CD14-positive monocyte (primary cell): ENCODE measurements at regions not wholly inside any gene's neighbourhood (a gene's known extent, or its start where the extent isn't known, plus 50 kb on each side); places are given as distances from the start of the nearest gene placed in this dataset.

ENCODE experiments used
- DNase-seq, 3 donors: peaks; one replicate each; pipeline ENCODE4 v3.0.0-alpha.2; 2011 to 2022
- H2AFZ ChIP-seq: 2 replicates; pipeline ENCODE4 v1.6.0; 2012; ENCODE audit warnings: mild to moderate bottlenecking, low read depth, low read length, inconsistent platforms; ENCODE audit not compliant: insufficient read depth, poor library complexity, severe bottlenecking
- H3K27ac ChIP-seq, 2 donors: 1 replicate in 1 of 2; 2 replicates in 1 of 2; pipeline ENCODE4 v1.5.1; 2012 to 2013; ENCODE audit warnings: low read length in 2 of 2, control low read depth in 1 of 2, inconsistent platforms in 1 of 2, low read depth in 1 of 2, mild to moderate bottlenecking in 1 of 2
- H3K27me3 ChIP-seq, 2 donors: one replicate each; pipeline versions ENCODE4 v1.6.0 to v1.6.1; 2011 to 2013; ENCODE audit warnings: low read length in 2 of 2; ENCODE audit not compliant: control insufficient read depth in 2 of 2, insufficient read depth in 2 of 2
- H3K36me3 ChIP-seq, 2 donors: replicated peaks in 1 of 2; 1 replicate in 1 of 2; 2 replicates in 1 of 2; pipeline versions ENCODE4 v1.5.1 to v1.6.1; 2012 to 2013; ENCODE audit warnings: low read length in 2 of 2, control low read depth in 1 of 2, inconsistent platforms in 1 of 2, mild to moderate bottlenecking in 1 of 2; ENCODE audit not compliant: insufficient read depth in 2 of 2, control insufficient read depth in 1 of 2
- H3K4me1 ChIP-seq, 2 donors: 1 replicate in 1 of 2; 2 replicates in 1 of 2; pipeline versions ENCODE4 v1.5.1 to v1.6.1; 2012 to 2013; ENCODE audit warnings: low read length in 2 of 2, control low read depth in 1 of 2, inconsistent platforms in 1 of 2, mild to moderate bottlenecking in 1 of 2, moderate library complexity in 1 of 2; ENCODE audit not compliant: insufficient read depth in 2 of 2, control insufficient read depth in 1 of 2
- H3K4me2 ChIP-seq: replicated peaks from 2 replicates; pipeline ENCODE3; 2012; ENCODE audit warnings: low read length, moderate library complexity, mild to moderate bottlenecking; ENCODE audit not compliant: poor library complexity, severe bottlenecking; ENCODE audit errors: extremely low read depth
- H3K4me3 ChIP-seq, 3 experiments: fragments of 200-600 bp in 1 of 3; sonication (generic) in 1 of 3; replicated peaks in 1 of 3; 1 replicate in 2 of 3; 2 replicates in 1 of 3; pipeline ENCODE4 v1.5.1; 2011 to 2013; ENCODE audit warnings: low read length in 3 of 3, mild to moderate bottlenecking in 3 of 3, control low read depth in 2 of 3, low read depth in 2 of 3, inconsistent platforms in 1 of 3, moderate library complexity in 1 of 3
- H3K79me2 ChIP-seq: 2 replicates; pipeline ENCODE4 v1.6.0; 2012; ENCODE audit warnings: mild to moderate bottlenecking, control low read depth, inconsistent platforms, low read length, moderate library complexity; ENCODE audit not compliant: insufficient read depth
- H3K9ac ChIP-seq: 2 replicates; pipeline ENCODE4 v1.6.0; 2017; ENCODE audit warnings: low read length, mild to moderate bottlenecking; ENCODE audit not compliant: insufficient read depth, poor library complexity, severe bottlenecking
- H3K9me3 ChIP-seq, 2 donors: replicated peaks in 1 of 2; 1 replicate in 1 of 2; 2 replicates in 1 of 2; pipeline versions ENCODE4 v1.5.1 to v1.6.1; 2012 to 2013; ENCODE audit warnings: low read length in 2 of 2, control low read depth in 1 of 2; ENCODE audit not compliant: control insufficient read depth in 1 of 2, insufficient read depth in 1 of 2
- H4K20me1 ChIP-seq: 2 replicates; pipeline ENCODE4 v1.6.0; 2012; ENCODE audit warnings: mild to moderate bottlenecking, low read length, control low read depth, moderate library complexity; ENCODE audit not compliant: insufficient read depth
- H3K27ac Mint-ChIP-seq, 7 donors: one replicate each; pipeline ENCODE4 v1.8.0; 2020; ENCODE audit warnings: mild to moderate bottlenecking in 7 of 7, mixed read lengths in 7 of 7, moderate library complexity in 6 of 7, inconsistent platforms in 2 of 7
- H3K27me3 Mint-ChIP-seq, 3 donors: one replicate each; pipeline ENCODE4 v1.8.0; 2021 to 2022; ENCODE audit warnings: low read depth in 3 of 3, mild to moderate bottlenecking in 3 of 3, mixed read lengths in 3 of 3, moderate library complexity in 3 of 3, inconsistent platforms in 1 of 3
- H3K36me3 Mint-ChIP-seq, 2 donors: one replicate each; pipeline ENCODE4 v1.8.0; 2020; ENCODE audit warnings: mixed read lengths in 2 of 2, inconsistent platforms in 1 of 2, mild to moderate bottlenecking in 1 of 2
- H3K4me1 Mint-ChIP-seq: one replicate; pipeline ENCODE4 v1.8.0; 2020; ENCODE audit warnings: mild to moderate bottlenecking, mixed read lengths
- H3K4me3 Mint-ChIP-seq, 2 donors: one replicate each; pipeline ENCODE4 v1.8.0; 2020; ENCODE audit warnings: mild to moderate bottlenecking in 2 of 2, mixed read lengths in 2 of 2, moderate library complexity in 1 of 2
- H3K9me3 Mint-ChIP-seq, 7 donors: one replicate each; pipeline ENCODE4 v1.8.0; 2020 to 2022; ENCODE audit warnings: mixed read lengths in 7 of 7, mild to moderate bottlenecking in 6 of 7, moderate library complexity in 6 of 7, inconsistent platforms in 2 of 7
- WGBS: methylation state at CpG from one replicate; pipeline ENCODE4 v1.1.5; 2013; ENCODE audit warnings: missing lambda C conversion rate; ENCODE audit not compliant: insufficient coverage; 5-methylcytosine and 5-hydroxymethylcytosine counted together
- intact Hi-C, 2 donors: fragments of 100-400 bp; cut with micrococcal nuclease; formaldehyde crosslinking; loops; one replicate each; pipeline versions ENCODE4 v1.15.0 to v1.15.1; 2023
- TF ChIP-seq, protein P1 (sequence below): fragments of 200-600 bp; IDR thresholded peaks from one replicate; pipeline ENCODE4 v1.8.0; 2022; ENCODE audit warnings: antibody characterized with exemption, mild to moderate bottlenecking

DNA sequence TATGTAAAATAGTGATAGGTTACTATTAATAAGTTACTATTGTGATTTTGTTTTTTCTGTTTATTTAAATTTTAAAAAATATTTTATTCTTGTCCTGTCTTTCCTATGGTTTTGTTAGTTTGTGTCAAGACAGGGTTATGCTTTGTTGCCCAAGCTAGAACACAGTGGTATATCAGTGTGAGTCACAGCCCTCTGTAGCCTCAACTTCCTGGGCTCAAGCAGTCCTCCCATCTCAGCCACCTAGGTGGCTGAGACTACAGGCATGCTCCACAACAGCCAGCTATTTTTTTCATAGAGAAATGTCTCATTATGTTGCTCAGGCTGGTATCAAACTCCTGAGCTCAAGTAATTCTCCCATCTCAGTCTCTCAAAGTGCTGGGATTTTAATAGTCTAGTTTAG, 99.5 kb downstream of the ZNF675 start:
- Histone ChIP-seq H3K27me3 (no peaks in the 10 kb centered on the region), H3K9ac (no peak overlapping the region), H3K9me3 (peaks cover 49 to 50% of the 10 kb centered on the region in 2 donors), H3K27ac (no peak overlapping the region), H3K4me1 (no peaks in the 10 kb centered on the region), H3K4me2 (no peak overlapping the region), H3K4me3 (no peak overlapping the region), H3K36me3 (no peaks in the 10 kb centered on the region), H4K20me1 (no peaks in the 10 kb centered on the region), H3K79me2 (no peaks in the 10 kb centered on the region), H2AFZ (no peak overlapping the region)
- Mint-ChIP-seq H3K27me3 (no peaks in the 10 kb centered on the region), H3K9me3 (peaks cover 12 to 61% (median 43%) of the 10 kb centered on the region in 7 donors), H3K4me1 (no peaks in the 10 kb centered on the region), H3K27ac (no peak overlapping the region), H3K4me3 (no peak overlapping the region), H3K36me3 (no peaks in the 10 kb centered on the region)
- intact Hi-C loops = no loop called here
- no peak for DNase-seq
- TF ChIP-seq, protein P1, sequence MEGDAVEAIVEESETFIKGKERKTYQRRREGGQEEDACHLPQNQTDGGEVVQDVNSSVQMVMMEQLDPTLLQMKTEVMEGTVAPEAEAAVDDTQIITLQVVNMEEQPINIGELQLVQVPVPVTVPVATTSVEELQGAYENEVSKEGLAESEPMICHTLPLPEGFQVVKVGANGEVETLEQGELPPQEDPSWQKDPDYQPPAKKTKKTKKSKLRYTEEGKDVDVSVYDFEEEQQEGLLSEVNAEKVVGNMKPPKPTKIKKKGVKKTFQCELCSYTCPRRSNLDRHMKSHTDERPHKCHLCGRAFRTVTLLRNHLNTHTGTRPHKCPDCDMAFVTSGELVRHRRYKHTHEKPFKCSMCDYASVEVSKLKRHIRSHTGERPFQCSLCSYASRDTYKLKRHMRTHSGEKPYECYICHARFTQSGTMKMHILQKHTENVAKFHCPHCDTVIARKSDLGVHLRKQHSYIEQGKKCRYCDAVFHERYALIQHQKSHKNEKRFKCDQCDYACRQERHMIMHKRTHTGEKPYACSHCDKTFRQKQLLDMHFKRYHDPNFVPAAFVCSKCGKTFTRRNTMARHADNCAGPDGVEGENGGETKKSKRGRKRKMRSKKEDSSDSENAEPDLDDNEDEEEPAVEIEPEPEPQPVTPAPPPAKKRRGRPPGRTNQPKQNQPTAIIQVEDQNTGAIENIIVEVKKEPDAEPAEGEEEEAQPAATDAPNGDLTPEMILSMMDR = no peak

DNA sequence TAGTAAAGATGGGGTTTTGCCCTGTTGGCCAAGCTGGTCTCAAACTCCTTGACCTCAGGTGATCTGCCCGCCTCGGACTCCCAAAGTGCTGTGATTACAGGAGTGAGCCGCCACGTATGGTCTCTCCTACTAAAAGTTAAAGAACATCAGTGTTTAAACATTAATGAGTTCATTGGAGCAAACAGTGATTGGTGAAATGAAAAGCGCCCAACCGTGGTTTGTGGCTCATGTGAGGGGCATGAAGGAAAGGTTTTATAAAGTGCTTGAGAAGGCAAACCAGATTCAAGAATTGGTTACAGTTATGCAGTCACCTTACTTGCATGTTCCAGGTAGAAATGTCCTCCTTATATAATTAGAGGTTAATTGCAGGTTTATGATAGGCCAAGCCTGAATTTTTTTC, 109.5 kb downstream of the ZNF675 start:
- H3K9me3 Mint-ChIP-seq = peaks cover 15 to 76% (median 51%) of the 10 kb centered on the region in 7 donors

More for the DNA sequence above, 109.5 kb downstream of the ZNF675 start:
- Mint-ChIP-seq H3K4me3 (no peak overlapping the region), H3K4me1 (no peaks in the 10 kb centered on the region), H3K27me3 (no peaks in the 10 kb centered on the region), H3K27ac (no peak overlapping the region), H3K36me3 (no peaks in the 10 kb centered on the region)
- Histone ChIP-seq H3K4me2 (no peak overlapping the region), H3K79me2 (no peaks in the 10 kb centered on the region), H3K27ac (no peak overlapping the region), H3K4me3 (no peak overlapping the region), H2AFZ (no peak overlapping the region), H4K20me1 (no peaks in the 10 kb centered on the region), H3K9ac (no peak overlapping the region), H3K27me3 (no peaks in the 10 kb centered on the region), H3K9me3 (peaks cover 58 to 62% of the 10 kb centered on the region in 2 donors), H3K36me3 (no peaks in the 10 kb centered on the region), H3K4me1 (no peaks in the 10 kb centered on the region)
- no peak for DNase-seq
- TF ChIP-seq, protein P1 = no peak
- WGBS = no CpG with 5 or more reads among the region's 6 CpGs
- intact Hi-C loops = no loop called here
